ENCODE measurements at regions not wholly inside any gene's neighbourhood (a gene's known extent, or its start where the extent isn't known, plus 50 kb on each side); places are given as distances from the start of the nearest gene placed in this dataset.

- H3K4me3 ChIP-seq (ENCODE audit: low read depth, low read length), result no peak overlapping the region
- DNase-seq (ENCODE audit: low read depth), result no peak
- no peak for TF ChIP-seq CTCF (IDR thresholded peaks at IDR 0.05; ENCODE audit: low read depth, low read length, missing control alignments)
These were observed 79.2 kb upstream of the GPM6A start for GRCh38 chr4:175891231-175891630.

DNA sequence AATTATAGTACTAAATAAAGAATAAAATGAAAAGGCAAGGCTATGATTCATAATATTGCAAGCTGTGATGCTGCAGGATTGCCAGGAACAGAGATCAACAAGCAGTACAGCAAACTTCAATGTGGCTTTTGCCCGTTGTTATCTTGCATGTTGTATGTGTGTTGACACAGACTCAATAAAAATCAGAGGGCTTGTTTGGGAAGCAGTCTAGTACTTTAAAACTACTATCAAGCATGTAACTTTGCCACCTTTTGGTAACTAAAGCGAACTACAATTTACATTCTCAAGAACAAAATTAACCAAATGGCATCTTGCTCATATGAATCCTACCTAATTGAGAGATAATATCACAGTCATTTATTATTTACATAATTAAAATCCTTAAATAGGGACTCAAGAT, 79.8 kb upstream of the GPM6A start:
- peak; percentile 26 for TF ChIP-seq CTCF (IDR thresholded peaks at IDR 0.05; ENCODE audit: low read depth, low read length, missing control alignments)
- no peak overlapping the region for H3K4me3 ChIP-seq (ENCODE audit: low read depth, low read length)
- no peak for DNase-seq (ENCODE audit: low read depth)

GRCh38 chr4:175905925-175906324, 93.9 kb upstream of the GPM6A start:
- H3K4me3 ChIP-seq (ENCODE audit: low read depth, low read length), result no peak overlapping the region
- no peak for TF ChIP-seq CTCF (IDR thresholded peaks at IDR 0.05; ENCODE audit: low read depth, low read length, missing control alignments)
- DNase-seq (ENCODE audit: low read depth), result no peak

GRCh38 chr4:175906384-175906783, 94.3 kb upstream of the GPM6A start:
- no peak overlapping the region for H3K4me3 ChIP-seq (ENCODE audit: low read depth, low read length)
- no peak for TF ChIP-seq CTCF (IDR thresholded peaks at IDR 0.05; ENCODE audit: low read depth, low read length, missing control alignments)
- no peak for DNase-seq (ENCODE audit: low read depth)

GRCh38 chr4:175910700-175911099, 98.6 kb upstream of the GPM6A start:
- TF ChIP-seq CTCF (IDR thresholded peaks at IDR 0.05; ENCODE audit: low read depth, low read length, missing control alignments), result no peak
- DNase-seq (ENCODE audit: low read depth), result no peak
- H3K4me3 ChIP-seq (ENCODE audit: low read depth, low read length), result no peak overlapping the region

- no peak for DNase-seq (ENCODE audit: low read depth)
- TF ChIP-seq CTCF (IDR thresholded peaks at IDR 0.05; ENCODE audit: low read depth, low read length, missing control alignments), result no peak
- no peak overlapping the region for H3K4me3 ChIP-seq (ENCODE audit: low read depth, low read length)
These were observed 104.7 kb upstream of the GPM6A start for GRCh38 chr4:175916626-175917351.

DNA sequence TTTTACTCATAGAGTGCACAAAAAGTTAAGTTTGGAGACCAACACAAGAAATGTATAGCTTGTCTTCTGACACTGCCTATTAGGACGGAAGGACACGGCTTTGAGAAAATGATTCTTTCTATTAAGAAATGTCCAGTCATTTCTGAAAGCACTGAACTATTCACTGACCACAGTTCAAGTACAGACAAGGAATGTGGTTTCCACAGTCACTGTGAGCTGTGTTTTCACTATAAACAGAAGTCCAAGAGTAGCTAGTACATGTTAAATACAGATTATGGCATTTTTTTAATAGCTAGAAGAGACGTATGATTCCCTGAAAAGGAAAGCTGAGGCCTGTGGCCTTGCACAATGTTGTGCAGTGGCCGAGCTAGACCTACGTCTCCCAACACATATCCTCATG, 115.1 kb upstream of the GPM6A start:
- H3K4me3 ChIP-seq (ENCODE audit: low read depth, low read length), result no peak overlapping the region
- TF ChIP-seq CTCF (IDR thresholded peaks at IDR 0.05; ENCODE audit: low read depth, low read length, missing control alignments), result no peak
- no peak for DNase-seq (ENCODE audit: low read depth)

Measured in GM12864 (cell line).